ENCODE measurements at regions not wholly inside any gene's neighbourhood (a gene's known extent, or its start where the extent isn't known, plus 50 kb on each side); places are given as distances from the start of the nearest gene placed in this dataset.

GRCh38 chr3:69454204-69454787, 68.4 kb upstream of the FRMD4B start:
- no peak for TF ChIP-seq GATA2 (IDR thresholded peaks at IDR 0.05; ENCODE audit: low read depth, low read length)
- TF ChIP-seq GATA3 (IDR thresholded peaks at IDR 0.05; ENCODE audit: low read depth, low read length): no peak

Measured in SH-SY5Y (cell line).